SK-N-SH (cell line): ENCODE measurements at regions not wholly inside any gene's neighbourhood (a gene's known extent, or its start where the extent isn't known, plus 50 kb on each side); places are given as distances from the start of the nearest gene placed in this dataset.

Source experiments
- CTCF ChIA-PET: fragments of 300-600, 350-600 bp; formaldehyde crosslinking; extraction: SDS; loops from one replicate; lab custom pipeline; 2021; lab: Yijun Ruan, JAX
- POLR2A ChIA-PET: fragments of 350-600 bp; sonication (Branson Sonifier 250); formaldehyde crosslinking; extraction: SDS; loops from one replicate; lab custom pipeline; 2020; ENCODE audit warnings: antibody characterized with exemption, inconsistent platforms; lab: Yijun Ruan, JAX
- DNase-seq: peaks from one replicate; pipeline ENCODE4 v3.0.0; 2012
- H2AFZ ChIP-seq: fragments of 200-600 bp; sonication (generic); 2 replicates; pipeline ENCODE4 v1.8.1; 2016; ENCODE audit warnings: antibody characterized with exemption, mild to moderate bottlenecking, low read depth
- H3F3A ChIP-seq: fragments of 200-600 bp; sonication (generic); replicated peaks from 2 replicates; pipeline ENCODE3; 2016; ENCODE audit warnings: antibody characterized with exemption, mild to moderate bottlenecking; ENCODE audit not compliant: insufficient read depth
- H3K27ac ChIP-seq, 2 experiments: fragments of 200-500 bp in 1 of 2; fragments of 200-600 bp in 1 of 2; sonication (Bioruptor generic) in 1 of 2; sonication (generic), shearing (Covaris generic) in 1 of 2; 2 replicates each; pipeline versions ENCODE4 v1.5.1 to v1.6.1; 2014 to 2016; ENCODE audit warnings: low read depth in 2 of 2, inconsistent platforms in 1 of 2, low read length in 1 of 2, mild to moderate bottlenecking in 1 of 2, mixed read lengths in 1 of 2
- H3K27me3 ChIP-seq: fragments of 200-600 bp; sonication (generic), shearing (Covaris generic); 2 replicates; pipeline ENCODE4 v1.6.1; 2016; ENCODE audit warnings: mixed run types; ENCODE audit not compliant: insufficient read depth
- H3K36me3 ChIP-seq, 2 experiments: fragments of 200-500 bp in 1 of 2; fragments of 200-600 bp in 1 of 2; sonication (Bioruptor generic) in 1 of 2; sonication (generic) in 1 of 2; replicated peaks in 1 of 2; 2 replicates each; pipeline versions ENCODE3 to v1.5.1; 2014 to 2016; ENCODE audit warnings: low read length in 1 of 2, mild to moderate bottlenecking in 1 of 2; ENCODE audit not compliant: insufficient read depth in 2 of 2, control insufficient read depth in 1 of 2
- H3K4me1 ChIP-seq, 2 experiments: fragments of 200-500 bp in 1 of 2; fragments of 200-600 bp in 1 of 2; sonication (Bioruptor generic) in 1 of 2; sonication (generic), shearing (Covaris generic) in 1 of 2; 2 replicates each; pipeline versions ENCODE4 v1.5.1 to v1.6.1; 2014 to 2016; ENCODE audit warnings: low read depth in 1 of 2, low read length in 1 of 2, mixed run types in 1 of 2; ENCODE audit not compliant: insufficient read depth in 2 of 2, control insufficient read depth in 1 of 2
- H3K4me2 ChIP-seq: fragments of 200-600 bp; sonication (generic), shearing (Covaris generic); 2 replicates; pipeline ENCODE4 v1.6.1; 2017; ENCODE audit warnings: mixed run types
- H3K4me3 ChIP-seq, 2 experiments: fragments of 200-500 bp in 1 of 2; fragments of 200-600 bp in 1 of 2; sonication (Bioruptor generic) in 1 of 2; sonication (generic), shearing (Covaris generic) in 1 of 2; 2 replicates each; pipeline versions ENCODE4 v1.5.1 to v1.8.1; 2014 to 2016; ENCODE audit warnings: low read depth in 2 of 2, inconsistent platforms in 1 of 2, low read length in 1 of 2, mild to moderate bottlenecking in 1 of 2, mixed read lengths in 1 of 2, moderate library complexity in 1 of 2
- H3K79me2 ChIP-seq: fragments of 200-600 bp; sonication (generic); 2 replicates; pipeline ENCODE4 v1.8.1; 2017; ENCODE audit warnings: mild to moderate bottlenecking; ENCODE audit not compliant: insufficient read depth
- H3K9ac ChIP-seq: fragments of 200-600 bp; sonication (generic); 2 replicates; pipeline ENCODE4 v1.6.1; 2017; ENCODE audit warnings: mixed run types
- H3K9me2 ChIP-seq: fragments of 200-600 bp; sonication (generic); 2 replicates; pipeline ENCODE4 v1.6.1; 2017; ENCODE audit warnings: mixed run types
- H3K9me3 ChIP-seq: fragments of 200-600 bp; sonication (generic); 2 replicates; pipeline ENCODE4 v1.6.1; 2017; ENCODE audit warnings: mixed run types, mild to moderate bottlenecking, moderate library complexity
- H4K20me1 ChIP-seq: fragments of 200-600 bp; sonication (generic); 2 replicates; pipeline ENCODE4 v1.6.1; 2017; ENCODE audit warnings: mild to moderate bottlenecking, mixed run types; ENCODE audit not compliant: insufficient read depth
- CHD2 ChIP-seq: fragments of 150-350 bp; IDR thresholded peaks from 2 replicates; pipeline ENCODE4 v1.6.1; 2018; ENCODE audit warnings: low read length; ENCODE audit not compliant: partially characterized antibody
- GATA2 ChIP-seq: sonication (generic); formaldehyde crosslinking; IDR thresholded peaks from 2 replicates; pipeline ENCODE4 v1.5.0; 2020; ENCODE audit warnings: mild to moderate bottlenecking, missing genetic modification reagents
- MEF2A ChIP-seq: IDR thresholded peaks from 2 replicates; pipeline ENCODE4 v1.4.0; 2012; ENCODE audit warnings: low read depth, borderline replicate concordance
- NFIC ChIP-seq: IDR thresholded peaks from 2 replicates; pipeline ENCODE4 v1.4.0; 2012; ENCODE audit warnings: borderline replicate concordance
- PBX3 ChIP-seq: IDR thresholded peaks from 2 replicates; pipeline ENCODE4; 2012
- POLR2AphosphoS5 ChIP-seq: IDR thresholded peaks from 2 replicates; pipeline ENCODE4 v1.6.1; 2012; ENCODE audit warnings: low read depth, low read length
- RCOR1 ChIP-seq: fragments of 150-350 bp; IDR thresholded peaks from 2 replicates; pipeline ENCODE4 v1.6.1; 2017; ENCODE audit warnings: antibody characterized with exemption, low read length
- REST ChIP-seq: IDR thresholded peaks from 2 replicates; pipeline ENCODE4 v1.6.1; 2012; ENCODE audit warnings: mild to moderate bottlenecking, low read depth, low read length, moderate library complexity
- RXRA ChIP-seq: IDR thresholded peaks from 2 replicates; pipeline ENCODE4 v1.4.0; 2012; ENCODE audit warnings: low read depth, mild to moderate bottlenecking, borderline replicate concordance
- SMC3 ChIP-seq: IDR thresholded peaks from 2 replicates; pipeline ENCODE4 v1.6.1; 2012; ENCODE audit warnings: low read depth, low read length, improper control_type of control experiment
- TAF1 ChIP-seq: IDR thresholded peaks from 2 replicates; pipeline ENCODE4 v1.6.1; 2012; ENCODE audit warnings: low read depth, mild to moderate bottlenecking, low read length, moderate library complexity, borderline replicate concordance
- TEAD4 ChIP-seq: IDR thresholded peaks from 2 replicates; pipeline ENCODE4 v1.4.0; 2012; ENCODE audit warnings: mild to moderate bottlenecking, borderline replicate concordance; ENCODE audit not compliant: insufficient read depth
- USF1 ChIP-seq: IDR thresholded peaks from 2 replicates; pipeline ENCODE4 v1.4.0; 2012; ENCODE audit warnings: low read depth, borderline replicate concordance
- WGBS: methylation state at CpG from one replicate; pipeline ENCODE4 v1.1.6; 2017; ENCODE audit warnings: low lambda C conversion rate; 5-methylcytosine and 5-hydroxymethylcytosine counted together

- Histone ChIP-seq H3K4me3 (no peak overlapping the region), H3K9me3 (no peaks in the 10 kb centered on the region), H3K79me2 (no peaks in the 10 kb centered on the region), H3K27ac (no peak overlapping the region), H3K27me3 (no peaks in the 10 kb centered on the region), H2AFZ (no peak overlapping the region), H3K4me2 (no peak overlapping the region), H4K20me1 (no peaks in the 10 kb centered on the region), H3K9me2 (no peaks in the 10 kb centered on the region), H3K4me1 (peaks cover 0 to 18% of the 10 kb centered on the region in 2 experiments; a peak in 2 of 4 replicates), H3K9ac (no peak overlapping the region), H3K36me3 (no peaks in the 10 kb centered on the region), H3F3A (no peaks in the 10 kb centered on the region)
- WGBS: 80% methylated on average over 10 of the region's 10 CpGs
- no peak for DNase-seq
- POLR2A ChIA-PET: no interaction called here
- CTCF ChIA-PET: interaction anchor here (1.1 kb wide), 1 partner anchor 39 kb away, joined by 3 read pairs; no protein-coding TSS in a partner anchor
- no peak for TF ChIP-seq TAF1
These were observed 161.4 kb upstream of the SH3BP4 start for GRCh38 chr2:234790380-234790779.

- DNase-seq: no peak
- no peaks in the 10 kb centered on the region for H4K20me1 ChIP-seq
- H3K4me2 ChIP-seq: no peak overlapping the region
- no peaks in the 10 kb centered on the region for H3K79me2 ChIP-seq
- no peaks in the 10 kb centered on the region for H3K9me2 ChIP-seq
- H3K27ac ChIP-seq: no peak overlapping the region
- H3K27me3 ChIP-seq: no peaks in the 10 kb centered on the region
- no peaks in the 10 kb centered on the region for H3K9me3 ChIP-seq
- no peak overlapping the region for H3K9ac ChIP-seq
- POLR2A ChIA-PET: no interaction called here
- peaks cover 0 to 18% of the 10 kb centered on the region in 2 experiments; a peak in 2 of 4 replicates for H3K4me1 ChIP-seq
- no peak for TF ChIP-seq NFIC
- TF ChIP-seq GATA2 (CRISPR knock-in tag): no peak
- no peak for TF ChIP-seq MEF2A
- no peak for TF ChIP-seq RCOR1
- CTCF ChIA-PET: interaction anchor here (0.6 to 1.4 kb wide), 5 partner anchors 16 to 1338 kb away, joined by 3 to 4 read pairs (median 3); no protein-coding TSS in a partner anchor
- no peaks in the 10 kb centered on the region for H3F3A ChIP-seq
- 84% methylated on average over 6 of the region's 9 CpGs for WGBS
- no peaks in the 10 kb centered on the region for H3K36me3 ChIP-seq
- H3K4me3 ChIP-seq: no peak overlapping the region
- H2AFZ ChIP-seq: no peak overlapping the region
These were observed 162.1 kb upstream of the SH3BP4 start for GRCh38 chr2:234789556-234790325.

GRCh38 chr2:234788841-234789240 is 163.0 kb upstream of the SH3BP4 start:
- ChIA-PET CTCF (interaction anchor here (0.7 to 1.4 kb wide), 5 partner anchors 15 to 244 kb away, joined by 3 to 4 read pairs (median 3); no protein-coding TSS in a partner anchor), POLR2A (no interaction called here)
- Histone ChIP-seq H4K20me1 (no peaks in the 10 kb centered on the region), H3K9me3 (no peaks in the 10 kb centered on the region), H3K27ac (no peak overlapping the region), H3K4me2 (no peak overlapping the region), H3K27me3 (no peaks in the 10 kb centered on the region), H3K9me2 (no peaks in the 10 kb centered on the region), H3K79me2 (no peaks in the 10 kb centered on the region), H3K9ac (no peak overlapping the region), H3F3A (no peaks in the 10 kb centered on the region), H3K4me3 (no peak overlapping the region), H3K36me3 (no peaks in the 10 kb centered on the region), H2AFZ (no peak overlapping the region), H3K4me1 (peaks cover 0 to 18% of the 10 kb centered on the region in 2 experiments; a peak in 2 of 4 replicates)
- WGBS: 57% methylated on average over 4 of the region's 4 CpGs
- peak; percentile 32 for DNase-seq
- TF ChIP-seq USF1 (no peak), NFIC (no peak), PBX3 (no peak), SMC3 (no peak), RXRA (no peak), TAF1 (no peak), TEAD4 (no peak), REST (no peak), POLR2AphosphoS5 (no peak), CHD2 (no peak)
